Fibroblast of gingiva (primary cell): ENCODE measurements at regions not wholly inside any gene's neighbourhood (a gene's known extent, or its start where the extent isn't known, plus 50 kb on each side); places are given as distances from the start of the nearest gene placed in this dataset.

Experiments
- DNase-seq: peaks from one replicate; pipeline ENCODE4 v3.0.0-alpha.2; 2011; ENCODE audit warnings: low read depth

DNA sequence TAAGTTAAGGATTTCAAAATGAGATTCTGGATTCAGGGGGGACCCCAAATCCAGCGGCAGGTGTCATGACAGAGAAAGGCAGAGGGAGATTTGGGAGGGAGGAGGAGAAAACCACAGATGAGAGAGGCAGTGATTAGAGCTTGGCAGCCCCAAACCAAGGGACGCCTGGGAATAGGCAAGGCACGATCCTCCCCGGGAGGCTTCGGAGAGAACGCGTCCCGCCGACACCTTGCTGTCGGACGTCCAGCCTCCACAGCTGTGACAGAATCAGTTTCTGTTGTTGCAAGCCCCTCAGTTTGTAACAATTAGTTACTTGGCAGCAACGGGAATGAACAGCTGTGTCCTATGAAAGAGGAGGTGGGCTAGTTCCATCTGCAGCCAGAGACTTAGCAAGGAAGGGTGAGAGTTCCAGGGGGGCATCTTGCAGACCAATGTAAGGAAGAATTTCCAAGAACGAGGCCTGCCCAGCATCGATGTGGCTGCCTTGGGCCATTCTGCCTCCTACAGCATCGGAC is 110.7 kb upstream of the SDK2 start:
- DNase-seq, result no peak

DNA sequence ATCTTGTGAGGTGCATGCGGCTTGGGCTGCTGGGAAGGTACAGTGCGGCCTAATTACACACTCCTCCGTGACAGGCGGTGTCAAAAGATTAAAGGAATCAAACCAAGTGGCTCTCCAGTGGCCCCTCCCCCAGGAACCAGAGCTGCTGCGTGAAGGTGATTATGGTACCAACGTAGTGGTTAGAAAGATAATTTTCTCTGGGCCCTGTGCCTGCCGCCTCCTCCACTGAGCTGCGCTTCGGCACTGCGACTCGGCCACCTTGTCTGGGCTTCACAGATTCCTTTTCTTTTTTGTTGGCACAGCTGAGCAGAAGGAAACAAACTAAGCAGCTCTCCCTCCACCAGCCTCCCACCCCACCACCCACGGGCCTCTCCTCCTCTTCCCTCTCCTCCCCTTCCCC is 113.2 kb upstream of the SDK2 start:
- no peak for DNase-seq

DNA sequence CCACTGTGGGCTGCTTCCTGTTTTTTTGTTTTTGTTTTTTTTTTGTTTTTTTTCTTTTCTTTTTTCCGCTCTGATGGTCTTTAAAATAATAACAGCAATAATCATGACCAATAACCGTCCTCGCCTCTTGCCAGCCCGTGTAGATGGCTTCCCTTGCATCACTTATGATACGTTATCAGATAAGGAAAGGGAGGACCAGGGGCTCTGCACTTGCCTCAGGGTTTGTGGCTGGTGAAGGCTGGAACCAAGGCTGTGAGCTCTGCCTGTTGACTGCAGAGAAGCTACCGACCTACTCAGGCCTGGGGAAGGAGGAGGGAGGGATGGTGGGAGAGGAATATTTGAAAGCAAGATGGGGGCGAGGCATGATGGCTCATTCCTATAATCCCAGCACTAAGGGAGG is 114.0 kb upstream of the SDK2 start:
- DNase-seq, result no peak

GRCh38 chr17:73759324-73759723 is 115.1 kb upstream of the SDK2 start:
- DNase-seq, result no peak

- no peak for DNase-seq
These were observed 115.6 kb upstream of the SDK2 start for GRCh38 chr17:73759734-73760438.

GRCh38 chr17:73760439-73760758 is 116.2 kb upstream of the SDK2 start:
- DNase-seq, result no peak

- DNase-seq, result no peak
These were observed 121.7 kb upstream of the SDK2 start for GRCh38 chr17:73765824-73766563.

GRCh38 chr17:73767696-73768095 is 123.5 kb upstream of the SDK2 start:
- no peak for DNase-seq

DNA sequence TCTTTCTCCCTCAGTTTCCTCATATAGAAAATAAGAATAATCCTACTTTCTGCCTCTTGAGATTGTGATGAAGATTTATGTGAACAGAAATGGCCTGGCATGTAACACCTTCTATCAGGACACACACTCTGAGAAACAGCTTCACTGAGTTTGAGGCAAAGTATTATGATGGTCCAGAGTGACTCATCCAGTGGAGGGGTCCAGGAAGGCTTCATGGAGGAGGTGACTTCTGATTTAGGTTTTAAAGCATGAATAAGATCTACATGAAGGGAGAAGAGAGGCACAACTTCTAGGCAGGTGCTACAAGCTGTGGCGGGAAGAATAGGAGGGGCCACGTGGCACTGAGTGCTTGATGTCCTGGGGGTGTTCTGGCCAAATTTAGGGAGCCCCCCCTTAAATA is 124.4 kb upstream of the SDK2 start:
- no peak for DNase-seq

- DNase-seq, result no peak
These were observed 125.2 kb upstream of the SDK2 start for GRCh38 chr17:73769479-73769878.

DNA sequence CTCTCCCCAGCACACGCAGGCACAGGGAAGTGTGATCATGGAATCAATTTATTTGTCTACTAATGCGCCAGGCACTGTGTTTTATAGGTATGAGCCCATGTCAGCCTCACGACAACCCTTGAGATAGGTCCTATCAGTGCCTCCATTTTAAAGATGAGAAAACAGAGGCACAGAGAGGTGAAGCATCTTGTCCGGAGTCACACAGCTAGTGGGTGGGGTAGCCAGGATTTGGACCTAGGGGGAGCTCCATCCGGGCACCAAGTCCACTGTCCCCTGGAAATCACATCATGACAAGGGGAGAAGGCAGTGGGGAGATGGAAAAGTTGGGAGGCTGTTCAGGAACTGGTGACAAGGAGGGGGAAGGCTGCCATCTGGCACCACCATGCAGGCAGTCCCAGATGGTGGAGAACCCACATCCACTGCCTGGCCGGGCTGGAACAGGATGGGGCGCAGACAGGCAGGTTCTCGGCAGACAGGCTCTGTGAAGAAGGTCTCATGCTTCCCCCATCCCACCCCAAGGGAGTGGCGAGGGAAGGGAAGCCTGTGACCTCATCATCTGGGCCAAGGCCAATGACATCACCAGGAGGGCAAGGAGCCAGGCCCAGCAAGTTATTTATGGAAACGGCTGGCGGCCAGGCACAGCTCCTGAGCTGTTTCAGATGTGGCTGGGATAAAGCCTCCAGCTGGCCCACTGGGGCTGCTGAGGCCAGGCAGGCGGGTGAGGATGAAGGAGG is 126.0 kb upstream of the SDK2 start:
- peak; percentile 14 for DNase-seq

- DNase-seq, result no peak
These were observed 126.6 kb upstream of the SDK2 start for GRCh38 chr17:73770849-73771229.

- no peak for DNase-seq
These were observed 128.0 kb upstream of the SDK2 start for GRCh38 chr17:73772107-73772705.

- DNase-seq, result no peak
These were observed 129.5 kb upstream of the SDK2 start for GRCh38 chr17:73773702-73774101.

DNA sequence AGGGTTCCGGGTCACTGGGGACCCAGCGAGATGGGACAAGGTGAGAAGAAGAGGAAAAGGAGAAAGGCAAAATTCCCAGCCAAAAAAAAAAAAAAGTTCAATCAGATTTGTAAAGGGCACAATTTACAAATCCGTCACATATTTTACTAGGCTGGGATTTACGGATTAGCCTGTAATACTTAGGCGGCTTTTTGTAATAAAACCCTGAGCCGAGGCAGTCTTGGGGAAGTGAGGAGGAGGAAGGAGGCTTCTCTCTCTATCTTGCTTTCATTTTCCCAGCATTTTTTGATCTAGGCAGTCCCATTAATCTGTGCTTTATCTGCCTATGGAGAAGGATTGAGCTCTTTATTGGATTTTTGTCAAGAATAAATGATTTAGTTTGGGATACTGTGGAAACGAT is 130.6 kb upstream of the SDK2 start:
- DNase-seq, result no peak

- no peak for DNase-seq
These were observed 132.3 kb upstream of the SDK2 start for GRCh38 chr17:73776351-73777130.

DNA sequence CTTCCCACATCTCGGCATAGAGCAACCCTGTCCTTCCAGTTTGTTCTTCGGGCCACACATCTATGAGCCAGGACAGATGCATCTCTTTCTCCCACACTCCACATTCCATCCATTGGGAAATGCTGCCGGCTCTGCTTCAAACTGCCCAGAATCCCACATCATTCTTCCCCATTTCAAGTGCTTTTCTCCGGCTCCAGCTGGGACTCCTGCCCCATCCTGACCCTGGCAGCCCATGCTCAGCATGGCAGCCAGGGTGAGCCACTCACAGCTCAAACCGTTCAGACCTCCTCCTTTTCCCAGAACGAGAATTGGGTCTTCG is 132.8 kb upstream of the SDK2 start:
- no peak for DNase-seq

DNA sequence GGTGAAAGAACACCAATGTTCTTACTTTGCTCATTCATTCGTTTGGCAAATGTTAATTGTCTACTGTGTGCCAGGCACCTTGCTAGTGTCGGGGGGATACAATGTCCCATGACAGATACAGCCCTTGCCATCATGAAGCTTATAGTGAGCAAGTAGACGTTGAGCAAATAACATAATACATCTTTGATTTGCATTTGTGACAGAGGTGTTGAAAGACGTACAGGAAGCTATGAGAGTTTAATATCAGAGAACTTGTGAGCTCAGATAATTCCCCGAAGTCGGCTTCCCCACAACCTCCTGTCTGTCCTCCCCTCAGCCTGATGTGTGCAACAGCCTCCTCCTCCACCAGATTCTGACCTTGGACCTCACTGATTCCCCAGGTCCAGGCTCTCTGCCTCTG is 138.0 kb upstream of the SDK2 start:
- no peak for DNase-seq

DNA sequence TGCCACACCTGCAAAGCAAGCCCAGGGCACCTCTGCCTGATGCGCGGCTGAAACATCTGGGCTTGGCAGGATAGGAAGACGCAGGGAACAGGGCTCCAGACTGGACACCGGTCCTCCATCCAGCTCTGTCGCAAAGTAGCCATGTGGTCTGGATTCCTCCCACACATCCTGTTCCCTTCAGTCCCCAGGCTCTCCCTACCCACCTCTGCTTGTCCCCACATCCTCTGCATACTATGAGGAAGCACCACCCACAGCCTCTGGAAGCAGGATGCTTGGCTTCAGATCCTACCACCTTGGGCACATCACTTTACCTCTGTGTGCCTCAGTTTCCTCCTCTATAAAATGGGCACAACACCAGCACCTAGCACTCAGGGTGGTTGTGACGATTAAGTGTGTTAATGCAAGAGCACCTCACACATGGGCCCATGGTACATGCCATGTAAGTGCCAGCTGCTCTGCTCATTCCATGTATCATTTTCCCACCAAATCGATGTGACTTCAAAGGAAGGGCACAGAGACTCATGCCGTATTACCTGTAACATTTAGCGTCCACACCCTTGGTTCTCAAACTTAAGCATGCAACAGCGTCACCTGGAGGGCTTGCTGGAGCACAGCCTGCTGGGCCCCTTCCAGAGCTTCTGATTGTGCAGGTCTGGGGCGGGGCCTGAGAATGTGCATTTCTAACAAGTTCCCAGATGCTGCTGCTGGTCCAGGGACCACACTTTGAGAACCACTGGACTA is 138.6 kb upstream of the SDK2 start:
- DNase-seq, result no peak

DNA sequence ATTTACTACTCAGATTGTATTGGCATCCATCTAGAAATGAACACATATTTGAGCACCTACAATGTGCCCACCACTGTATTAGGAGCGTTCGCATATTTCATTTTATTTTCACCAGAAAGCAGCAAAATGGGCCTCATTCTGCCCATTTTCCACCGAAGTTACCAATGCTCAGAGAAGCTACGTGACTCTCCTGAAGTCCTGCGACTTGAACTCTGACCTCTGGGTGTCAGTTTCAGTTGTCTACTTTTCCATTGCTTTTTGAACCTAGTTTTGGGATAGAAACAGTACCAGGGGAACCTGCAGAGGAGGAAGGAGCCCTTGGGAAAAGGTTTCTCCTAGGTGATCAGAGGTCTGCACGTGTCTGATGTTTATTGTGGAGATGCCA is 139.1 kb upstream of the SDK2 start:
- DNase-seq, result no peak

GRCh38 chr17:73783945-73784603 is 139.8 kb upstream of the SDK2 start:
- no peak for DNase-seq
